DMS 273 (cell line): ENCODE measurements at regions not wholly inside any gene's neighbourhood (a gene's known extent, or its start where the extent isn't known, plus 50 kb on each side); places are given as distances from the start of the nearest gene placed in this dataset.
A peak's percentile ranks its signal among the peaks of the same experiment; 100 is the strongest.

Experiments
- DNase-seq: peaks from one replicate; lab custom pipeline; 2025; ENCODE audit not compliant: unreplicated experiment; lab: John Stamatoyannopoulos, UW

DNA sequence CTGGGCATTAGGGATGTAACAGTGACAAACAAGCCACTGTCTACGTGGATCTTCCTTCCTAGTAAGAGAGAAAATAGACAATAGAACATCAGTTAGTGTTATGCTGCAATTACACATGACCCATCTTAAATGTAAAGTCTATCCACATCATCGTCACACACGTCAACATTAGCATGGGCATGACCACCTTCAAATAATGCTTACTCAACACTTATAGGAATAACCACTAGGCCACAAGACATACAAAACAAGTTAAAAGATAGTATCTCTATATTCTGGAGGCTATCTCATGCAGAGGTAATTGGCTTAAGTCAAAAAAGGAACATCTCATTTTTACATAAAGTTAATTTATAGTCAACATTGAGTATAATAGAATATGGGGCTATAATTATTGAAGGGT, 156.5 kb downstream of the MOXD1 start:
- no peak for DNase-seq

DNA sequence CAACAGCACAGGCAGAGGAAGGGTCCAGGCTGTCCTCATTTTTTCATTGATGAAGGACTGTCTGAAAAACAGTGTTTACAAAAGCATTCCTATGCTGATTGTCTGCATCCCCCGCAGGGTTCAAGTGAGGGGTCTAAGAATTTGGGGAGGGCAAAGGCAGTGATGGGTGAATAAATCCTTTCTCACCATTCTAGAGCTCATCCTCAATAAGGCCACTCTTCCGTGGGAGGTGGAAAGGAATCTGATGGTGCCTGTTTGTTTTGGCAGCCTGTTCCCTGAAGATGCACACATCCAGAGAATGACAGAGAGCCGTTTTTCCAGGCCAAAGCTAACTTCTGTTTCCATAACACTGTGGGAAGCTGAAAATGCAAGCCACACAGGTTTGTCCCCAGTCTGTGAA, 164.5 kb downstream of the MOXD1 start:
- no peak for DNase-seq

DNA sequence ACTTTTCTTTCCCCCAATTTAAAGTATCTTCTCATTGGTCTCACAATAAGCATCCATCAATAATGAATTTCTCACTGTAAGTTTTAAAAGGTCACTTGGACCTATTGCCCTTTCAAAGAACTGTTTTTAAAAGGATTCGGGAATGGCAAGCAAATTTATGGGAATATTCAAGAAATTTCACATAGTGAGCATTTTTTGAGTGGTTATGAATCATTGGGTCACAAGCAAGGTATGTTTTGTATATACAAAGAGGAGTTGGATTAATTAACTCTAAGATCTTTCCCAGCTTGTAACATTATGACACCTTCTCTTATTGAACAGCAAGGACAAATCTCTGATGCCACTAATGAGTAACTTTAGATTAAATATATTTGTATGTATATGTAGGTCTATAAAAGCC, 165.0 kb downstream of the MOXD1 start:
- DNase-seq, result no peak

DNA sequence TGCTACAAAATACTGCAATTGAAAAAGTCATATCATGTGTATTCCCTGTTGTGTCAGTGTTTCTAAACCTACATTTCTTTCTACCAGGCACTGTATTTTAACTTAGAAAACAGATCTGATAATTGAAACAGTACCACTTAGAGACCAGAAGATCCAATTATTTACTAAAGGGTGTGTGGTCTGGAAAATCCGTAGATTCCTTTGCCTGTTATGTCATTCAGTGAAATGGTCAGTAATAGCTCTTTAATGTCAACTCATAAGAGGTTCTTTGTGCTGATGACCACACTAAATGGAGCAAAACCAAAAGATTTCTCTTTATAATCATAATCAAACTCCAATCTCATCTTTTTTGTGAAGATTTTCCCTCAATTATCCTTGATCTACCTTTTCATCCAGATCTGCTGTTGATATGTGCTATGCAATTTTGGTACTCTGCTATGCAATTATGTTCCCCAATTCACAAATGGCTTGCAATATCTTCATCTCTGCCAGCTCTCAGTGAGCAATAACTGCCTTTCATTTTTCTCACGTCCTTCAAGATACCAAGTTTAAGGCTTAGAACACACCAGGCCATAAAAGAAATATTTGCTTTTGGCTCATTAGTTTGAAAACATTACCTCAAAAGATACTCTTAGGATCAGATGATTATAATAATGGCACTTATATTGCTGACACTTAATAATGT, 165.5 kb downstream of the MOXD1 start:
- no peak for DNase-seq

DNA sequence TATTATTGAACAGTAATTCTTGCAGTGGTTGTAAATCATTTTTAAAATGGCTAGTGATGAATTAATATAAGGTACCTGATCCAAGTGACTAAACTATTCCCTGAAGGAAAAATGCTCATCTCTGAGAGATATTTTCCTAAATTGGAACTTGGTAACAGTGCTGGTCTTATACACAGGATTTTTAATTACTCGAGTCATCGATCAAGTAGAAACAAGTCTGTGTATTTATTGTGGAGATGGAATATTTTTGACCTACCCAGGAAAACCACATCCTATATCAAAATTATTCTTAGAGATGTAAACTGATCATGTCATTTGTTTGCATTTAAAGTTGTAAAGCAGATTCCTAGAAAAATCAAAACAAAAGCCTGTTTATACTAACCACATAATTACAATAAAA, 166.9 kb downstream of the MOXD1 start:
- DNase-seq, result no peak

DNA sequence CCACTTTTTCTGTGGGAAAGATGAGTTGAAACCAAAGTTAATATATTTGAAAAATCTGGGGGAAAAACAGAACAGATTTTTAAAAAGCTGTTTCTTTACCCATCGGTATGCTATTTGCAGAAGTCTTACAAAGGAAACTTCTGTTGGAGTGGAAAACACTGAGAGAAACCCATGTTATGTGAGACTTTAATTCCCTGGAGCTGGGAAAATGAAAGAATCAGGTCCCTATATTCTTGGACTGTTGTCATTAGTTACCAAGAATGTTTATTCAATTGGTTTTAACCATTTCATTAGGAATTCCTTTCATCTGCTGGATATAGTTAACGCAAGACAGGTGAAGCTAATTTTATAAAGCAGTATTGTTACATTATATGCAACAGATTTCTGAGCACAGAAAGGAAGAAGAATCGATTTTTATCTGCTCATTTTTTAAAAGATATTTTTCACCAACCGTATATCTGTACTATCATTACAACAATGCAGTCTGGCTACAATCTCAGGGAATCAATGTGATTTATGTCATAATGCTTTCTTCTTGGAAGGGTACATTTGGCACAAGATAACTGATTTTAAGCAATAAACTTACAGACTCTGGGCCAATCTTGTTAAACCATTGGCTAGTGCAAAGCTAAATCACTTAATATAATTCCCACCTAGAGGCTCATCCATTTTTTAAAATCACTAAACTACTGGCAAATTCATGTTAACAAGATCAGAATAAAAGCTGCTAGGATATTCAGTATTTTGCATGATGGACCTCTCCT, 170.0 kb downstream of the MOXD1 start:
- no peak for DNase-seq

DNA sequence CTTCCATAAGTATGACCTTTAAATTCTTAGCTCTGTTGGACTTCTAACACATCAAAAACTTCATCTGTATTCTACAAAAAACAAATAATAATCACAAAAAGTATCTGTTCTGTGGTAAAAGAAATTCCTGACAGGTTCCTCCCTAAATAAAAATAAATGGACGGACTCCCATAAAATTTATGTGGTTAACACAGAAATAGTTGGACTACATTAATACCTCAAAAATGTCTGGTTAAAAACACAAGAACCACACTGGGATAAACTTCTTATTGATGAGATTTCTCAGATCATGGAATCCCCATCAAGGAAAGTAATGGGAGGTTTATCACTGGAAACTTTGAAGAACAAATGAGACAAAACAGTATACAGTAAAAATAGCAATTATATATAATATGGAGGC, 172.4 kb downstream of the MOXD1 start:
- no peak for DNase-seq

DNA sequence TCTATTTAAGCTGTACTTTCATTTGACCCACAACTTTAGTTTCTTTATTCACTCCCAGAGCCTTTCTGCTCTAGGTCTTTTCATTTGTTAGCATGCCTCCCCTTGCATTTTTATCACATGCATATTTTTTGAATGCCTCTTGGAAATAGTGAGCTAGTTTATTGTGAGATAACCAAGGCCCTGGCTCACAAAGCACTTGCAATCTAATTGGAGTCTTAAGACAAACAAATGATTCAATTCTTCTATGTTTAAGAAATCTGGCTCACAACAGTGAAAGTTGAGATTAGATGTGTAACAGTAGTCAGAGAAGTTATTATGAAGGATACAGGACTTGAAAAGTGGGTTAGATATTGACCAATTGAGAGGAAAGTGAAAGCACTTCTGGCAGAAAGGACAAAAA, 173.4 kb downstream of the MOXD1 start:
- no peak for DNase-seq

DNA sequence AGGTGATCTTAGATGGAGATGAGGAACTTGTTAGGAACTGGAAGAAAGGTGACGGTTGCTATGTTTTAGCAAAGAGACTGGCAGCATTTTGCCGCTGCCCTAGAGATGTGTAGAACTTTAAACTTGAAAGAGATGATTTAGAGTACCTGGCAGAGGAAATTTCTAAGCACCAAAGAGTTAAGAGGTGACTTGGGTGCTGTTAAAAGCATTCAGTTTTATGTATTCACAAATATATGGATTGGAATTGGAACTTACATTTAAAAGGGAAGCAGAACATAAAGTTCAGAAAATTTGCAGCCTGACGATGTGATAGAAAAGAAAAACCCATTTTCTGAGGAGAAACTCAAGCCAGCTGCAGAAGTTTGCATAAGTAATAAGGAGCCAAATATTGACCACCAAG, 176.3 kb downstream of the MOXD1 start:
- no peak for DNase-seq

DNA sequence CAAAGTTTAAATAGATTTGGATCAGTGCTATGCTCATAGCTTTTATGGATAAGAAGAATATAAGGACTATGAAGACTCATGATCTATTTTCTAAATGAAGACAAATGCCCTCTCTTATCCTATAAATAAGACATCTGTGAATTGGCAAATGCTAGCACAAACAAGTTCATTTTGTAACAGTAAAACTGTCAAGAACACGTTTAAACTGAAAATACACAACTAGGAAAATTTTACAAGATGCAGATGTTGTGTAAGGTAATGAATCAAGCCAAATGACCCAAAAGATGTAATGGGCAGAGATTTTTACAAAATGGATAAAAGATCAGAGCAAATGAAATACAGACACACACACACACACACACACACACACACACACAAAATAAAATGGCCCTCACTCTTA, 180.5 kb downstream of the MOXD1 start:
- DNase-seq, result no peak

DNA sequence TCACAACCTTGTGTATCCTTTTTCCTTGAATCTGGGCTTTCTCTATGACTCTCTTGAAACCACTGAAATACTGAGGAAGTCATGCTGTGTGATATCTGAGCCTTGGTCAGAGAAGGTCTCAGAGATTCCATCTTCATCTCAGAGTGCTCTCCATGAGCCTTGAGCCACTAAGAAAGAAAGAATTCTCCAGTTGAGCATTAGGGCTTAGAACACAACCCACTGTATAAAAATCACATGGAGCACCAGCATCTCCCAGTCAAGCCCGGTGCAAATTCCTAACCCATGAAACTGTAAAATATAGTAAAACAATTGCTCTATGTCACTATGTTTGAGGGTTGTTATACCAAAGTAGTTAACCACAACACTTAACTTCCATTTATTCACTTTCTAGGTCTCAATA, 181.4 kb downstream of the MOXD1 start:
- no peak for DNase-seq

DNA sequence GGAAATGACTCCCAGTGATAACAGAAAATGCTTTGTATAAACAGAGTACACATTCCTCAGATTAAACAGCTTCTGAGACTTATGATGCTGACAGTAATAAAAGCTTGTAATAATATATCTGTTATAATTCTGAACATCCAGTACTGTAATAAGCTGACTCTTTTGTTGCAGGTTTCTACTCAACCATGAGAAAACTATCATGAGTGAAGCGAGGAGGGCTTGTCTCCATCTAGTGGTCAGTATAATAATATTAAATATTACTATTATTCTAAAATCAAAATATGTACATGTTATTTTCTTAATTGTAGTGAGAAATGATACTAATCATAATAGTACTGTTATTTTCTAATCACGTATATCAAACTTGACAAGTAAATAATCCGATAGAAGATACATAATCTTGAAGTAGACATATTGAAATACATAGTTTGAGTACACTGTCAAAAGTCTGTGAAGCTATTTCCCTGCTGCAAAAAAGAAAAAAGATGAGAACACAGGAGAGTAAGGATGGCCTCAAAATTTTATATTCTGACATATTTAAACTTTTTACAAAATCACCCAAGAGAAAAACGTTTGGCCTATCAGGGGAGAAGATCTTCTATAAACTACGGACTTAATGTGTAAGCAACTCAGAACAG, 183.1 kb downstream of the MOXD1 start:
- DNase-seq, result peak; percentile 47

DNA sequence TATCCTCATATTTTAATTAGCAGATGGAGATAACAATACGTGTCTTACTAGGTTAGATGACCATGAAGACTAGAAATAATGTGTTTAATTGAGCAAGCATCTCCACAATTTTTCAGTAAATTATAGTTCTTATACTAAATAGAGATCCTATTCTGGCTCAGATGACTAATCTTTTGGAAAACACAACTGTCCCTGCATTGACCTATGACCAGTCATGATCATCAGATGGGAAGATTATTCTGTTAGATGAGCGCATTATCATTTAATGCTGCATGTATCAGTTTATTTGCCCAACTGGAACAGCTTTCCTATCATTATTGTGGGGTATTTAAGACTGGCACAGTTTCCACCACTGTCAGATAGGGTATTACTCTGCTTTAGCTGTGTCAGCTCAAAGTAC, 185.5 kb downstream of the MOXD1 start:
- no peak for DNase-seq

DNA sequence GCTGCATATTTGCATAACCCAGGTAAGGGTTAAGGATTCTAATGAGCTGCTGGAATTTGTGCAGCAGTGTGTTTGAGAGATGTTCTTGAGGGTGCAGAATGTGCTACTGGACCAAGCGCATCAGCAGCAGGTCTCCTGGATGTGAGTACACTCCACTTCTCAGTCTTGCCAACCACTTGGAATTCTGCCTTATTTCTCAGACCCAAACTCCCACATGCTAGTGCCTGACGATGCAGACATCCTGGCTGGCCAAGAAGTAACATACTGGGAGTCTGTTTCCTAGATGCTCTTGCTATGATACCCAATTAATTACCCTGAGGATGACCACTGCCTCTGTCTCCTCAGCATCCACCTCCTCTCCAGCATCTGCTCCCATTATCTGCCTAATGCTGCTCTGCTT, 186.6 kb downstream of the MOXD1 start:
- no peak for DNase-seq

DNA sequence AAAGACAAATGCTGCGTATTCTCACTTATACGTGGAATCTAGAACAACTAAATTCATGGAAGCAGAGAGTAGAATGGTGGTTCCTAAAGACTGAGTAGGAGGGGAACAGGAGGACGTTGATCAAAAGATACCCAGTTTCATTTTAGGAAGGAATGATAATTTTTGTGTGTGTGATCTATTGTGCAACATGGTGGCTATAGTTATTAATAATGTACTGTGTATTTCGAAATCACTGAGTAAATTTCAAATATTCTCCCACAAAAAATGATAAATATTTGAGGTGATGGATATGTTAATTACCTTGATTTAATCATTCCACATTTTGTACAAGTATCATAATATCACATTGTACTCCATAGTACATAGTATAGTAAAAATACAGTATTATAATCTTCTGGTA, 187.5 kb downstream of the MOXD1 start:
- no peak for DNase-seq

DNA sequence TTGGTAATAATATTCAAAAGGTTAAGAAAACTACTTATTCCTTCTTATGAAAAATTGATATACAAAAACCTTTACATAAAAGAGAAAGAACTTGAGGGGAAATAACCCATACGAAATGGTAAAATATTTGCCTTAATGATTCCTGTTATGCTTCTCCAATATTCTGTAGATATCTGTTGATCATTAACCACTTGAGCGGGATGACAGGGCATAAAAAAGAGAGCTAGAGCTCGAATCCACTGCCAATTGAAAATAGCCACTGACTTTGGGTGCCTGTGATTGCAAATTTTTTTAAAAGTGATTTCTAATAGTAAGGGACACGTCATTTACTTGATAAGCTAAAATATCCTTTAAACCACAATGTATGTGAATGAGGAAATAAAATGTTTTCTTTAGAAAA, 188.1 kb downstream of the MOXD1 start:
- no peak for DNase-seq

DNA sequence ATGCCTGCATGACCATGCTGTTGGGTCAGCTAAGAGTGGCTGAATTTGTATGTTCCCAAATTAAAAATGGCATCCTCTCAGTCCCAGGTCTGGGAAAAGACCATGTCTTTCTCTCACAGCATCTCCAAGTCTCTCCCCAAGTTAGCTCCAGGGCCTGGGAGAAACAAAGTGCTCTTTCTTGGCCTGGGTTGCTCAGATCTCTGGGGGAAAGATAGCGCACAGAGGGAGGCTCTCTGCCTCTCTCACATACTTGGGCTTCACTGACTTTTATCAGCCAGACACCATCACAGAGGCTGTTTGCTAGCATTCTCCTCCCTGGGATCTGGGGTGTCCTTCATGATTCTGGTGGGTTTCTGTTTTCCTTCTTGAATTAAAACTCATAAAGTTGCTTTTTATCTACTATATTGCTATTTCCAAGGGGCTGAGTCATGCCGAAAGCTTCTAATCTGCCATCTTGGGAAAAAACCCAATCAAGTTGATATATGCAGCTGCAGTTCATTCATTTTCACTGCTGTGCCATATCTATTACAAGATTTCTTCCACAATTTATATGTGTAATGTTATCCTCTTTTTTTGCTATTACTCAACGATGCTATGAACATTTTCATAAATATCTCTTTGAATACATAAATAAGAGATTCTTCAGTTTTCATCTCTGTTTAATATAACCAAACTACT, 190.2 kb downstream of the MOXD1 start:
- DNase-seq, result no peak

DNA sequence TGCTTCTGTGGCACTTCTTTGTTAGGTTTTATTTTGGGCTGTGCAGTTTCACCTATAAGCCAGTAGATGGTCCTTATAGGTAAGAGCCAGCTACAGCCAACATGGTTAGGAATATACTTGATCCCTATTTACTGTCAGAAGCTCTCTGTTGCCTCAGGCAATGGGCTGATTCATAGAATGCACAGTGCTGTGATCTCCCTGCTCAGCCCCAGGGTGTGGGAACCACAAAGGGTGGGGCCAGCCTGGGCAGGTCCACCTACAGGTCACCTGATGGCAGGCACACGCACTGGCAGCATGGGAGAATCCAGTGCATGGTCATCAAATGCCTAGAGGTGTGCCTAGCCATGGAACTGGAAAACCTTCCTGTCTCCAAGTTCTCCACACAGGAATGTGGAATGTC, 191.9 kb downstream of the MOXD1 start:
- DNase-seq, result no peak

DNA sequence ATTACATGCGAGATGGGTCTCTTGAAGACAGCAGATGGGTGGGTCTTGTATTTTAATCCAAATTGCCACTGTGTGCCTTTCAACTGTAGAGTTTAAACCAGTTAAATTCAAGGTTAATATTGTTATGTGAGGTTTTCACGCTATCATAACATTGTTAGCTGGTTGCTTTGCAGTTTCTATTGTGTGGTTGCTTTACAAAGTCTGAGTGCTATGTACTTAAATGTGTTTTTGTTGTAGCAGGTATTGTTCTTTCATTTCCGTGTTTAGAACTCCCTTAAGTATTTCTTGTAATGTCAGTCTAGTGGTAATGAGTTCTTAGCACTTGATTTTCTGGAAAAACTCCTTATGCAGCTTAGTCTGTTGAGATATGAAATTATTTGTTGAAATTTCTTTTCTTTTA, 193.3 kb downstream of the MOXD1 start:
- DNase-seq, result no peak

DNA sequence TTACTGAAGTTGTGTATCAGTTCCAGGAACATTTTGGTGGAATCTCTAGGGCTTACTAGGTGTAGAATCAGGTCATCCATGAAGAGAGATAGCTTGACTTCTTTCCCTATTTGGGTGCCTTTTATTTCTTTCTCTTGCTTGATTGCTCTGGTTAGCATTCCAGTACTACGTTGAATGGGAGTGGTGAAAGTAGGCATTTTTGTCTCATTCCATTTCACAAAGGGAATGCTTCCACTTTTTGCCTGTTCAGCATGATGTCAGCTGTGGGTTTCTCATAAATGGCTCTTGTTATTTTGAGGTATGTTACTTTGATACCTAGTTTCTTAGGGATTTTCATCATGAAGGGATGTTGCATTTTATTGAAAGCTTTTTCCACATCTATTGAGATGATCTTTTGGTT, 195.3 kb downstream of the MOXD1 start:
- no peak for DNase-seq

DNA sequence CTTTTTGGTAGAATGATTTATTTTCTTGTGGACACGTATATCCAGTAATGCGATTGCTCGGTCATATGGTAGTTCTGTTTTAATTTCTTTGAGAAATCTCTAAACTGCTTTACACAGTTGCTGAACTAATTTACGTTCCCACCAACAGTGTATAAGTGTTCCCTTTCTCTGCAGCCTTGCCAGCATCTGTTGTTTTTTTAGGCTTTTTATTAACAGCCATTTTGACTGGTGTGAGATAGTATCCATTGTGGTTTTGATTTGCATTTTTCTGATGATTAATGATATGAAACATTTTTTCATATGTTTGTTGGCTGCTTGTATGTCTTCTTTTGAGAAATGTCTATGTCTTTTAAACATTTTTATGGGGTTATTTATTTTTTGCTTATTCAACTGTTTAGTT, 196.7 kb downstream of the MOXD1 start:
- DNase-seq, result no peak

DNA sequence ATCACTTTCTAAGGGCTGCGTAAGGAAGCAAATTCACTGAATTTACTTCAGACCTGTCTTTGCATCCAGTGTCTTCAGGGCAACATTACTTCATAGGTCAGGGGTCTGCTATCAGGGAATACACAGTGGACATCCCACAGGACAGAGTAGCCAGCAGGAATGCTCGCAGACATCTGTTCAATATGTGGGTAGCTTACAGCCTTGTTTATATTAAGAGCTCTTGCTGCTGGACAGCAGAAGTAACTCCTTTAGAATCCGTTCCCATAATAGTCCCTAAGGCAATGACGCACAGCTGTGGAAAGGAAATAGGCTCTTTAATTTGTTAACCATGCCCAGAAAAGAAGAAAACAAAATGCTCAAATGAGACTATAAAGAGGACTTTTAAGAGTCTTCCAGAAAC, 198.7 kb downstream of the MOXD1 start:
- no peak for DNase-seq
